IMR-90 (cell line): ENCODE measurements at regions not wholly inside any gene's neighbourhood (a gene's known extent, or its start where the extent isn't known, plus 50 kb on each side); places are given as distances from the start of the nearest gene placed in this dataset.

Experiments used
- ATAC-seq: fragments of 200-7000 bp; cut with Tn5 transposase; 2 replicates; pipeline ENCODE4 v1.9.1; 2020; ENCODE audit warnings: low read depth, mild to moderate bottlenecking, moderate library complexity
- BruUV-seq: library from RNA; stranded (reverse); fragments of 400-500 nt; replicated peaks from 2 replicates; lab custom pipeline; 2021; lab: Mats Ljungman, UMichigan
- CTCF ChIA-PET: fragments of 300-600 bp; formaldehyde crosslinking; extraction: SDS; loops from one replicate; lab custom pipeline; 2021; ENCODE audit warnings: antibody characterized with exemption; lab: Yijun Ruan, JAX
- POLR2A ChIA-PET: fragments of 300-600 bp; sonication (Branson Sonifier 250); formaldehyde crosslinking; loops from one replicate; lab custom pipeline; 2022; ENCODE audit warnings: antibody characterized with exemption; ENCODE audit not compliant: unreplicated experiment; lab: Charles Lee
- DNase-seq: peaks from one replicate; pipeline ENCODE4 v3.0.0; 2013
- H2AFZ ChIP-seq: replicated peaks from 2 replicates; pipeline ENCODE3; 2013; ENCODE audit warnings: low read length, mild to moderate bottlenecking; ENCODE audit not compliant: poor library complexity
- H2AK5ac ChIP-seq: 2 replicates; pipeline ENCODE4 v1.6.1; 2013; ENCODE audit warnings: low read depth, low read length, inconsistent platforms
- H2AK9ac ChIP-seq: replicated peaks from 2 replicates; pipeline ENCODE3; 2013; ENCODE audit warnings: mild to moderate bottlenecking, low read depth, low read length, moderate library complexity; ENCODE audit not compliant: poor library complexity
- H2BK120ac ChIP-seq: 2 replicates; pipeline ENCODE4 v1.6.1; 2013; ENCODE audit warnings: low read depth, low read length, inconsistent platforms
- H2BK15ac ChIP-seq: 3 replicates; pipeline ENCODE4 v1.6.1; 2013; ENCODE audit warnings: low read depth, low read length, inconsistent platforms
- H2BK20ac ChIP-seq: 2 replicates; pipeline ENCODE4 v1.6.1; 2013; ENCODE audit warnings: low read depth, mild to moderate bottlenecking, inconsistent platforms, low read length, moderate library complexity
- H2BK5ac ChIP-seq: 2 replicates; pipeline ENCODE4 v1.6.1; 2013; ENCODE audit warnings: mild to moderate bottlenecking, low read depth, low read length, inconsistent platforms; ENCODE audit not compliant: poor library complexity, severe bottlenecking
- H3K14ac ChIP-seq: replicated peaks from 2 replicates; pipeline ENCODE4 v1.6.1; 2013; ENCODE audit warnings: low read depth, low read length, inconsistent platforms
- H3K18ac ChIP-seq: 2 replicates; pipeline ENCODE4 v1.6.1; 2013; ENCODE audit warnings: low read depth, low read length, control low read depth
- H3K23ac ChIP-seq: 2 replicates; pipeline ENCODE4 v1.6.1; 2013; ENCODE audit warnings: low read depth, low read length, inconsistent platforms
- H3K27ac ChIP-seq: 2 replicates; pipeline ENCODE4 v1.5.1; 2013; ENCODE audit warnings: mild to moderate bottlenecking, control low read depth, low read length; ENCODE audit not compliant: insufficient read depth
- H3K27me3 ChIP-seq: 2 replicates; pipeline ENCODE4 v1.6.1; 2013; ENCODE audit warnings: low read length; ENCODE audit not compliant: control insufficient read depth, insufficient read depth
- H3K36me3 ChIP-seq: 2 replicates; pipeline ENCODE4 v1.6.1; 2013; ENCODE audit warnings: low read length, mixed read lengths; ENCODE audit not compliant: control insufficient read depth, insufficient read depth
- H3K4ac ChIP-seq: 2 replicates; pipeline ENCODE4 v1.6.1; 2013; ENCODE audit warnings: low read depth, low read length, inconsistent platforms
- H3K4me1 ChIP-seq: 2 replicates; pipeline ENCODE4 v1.6.1; 2013; ENCODE audit warnings: low read length, mixed read lengths; ENCODE audit not compliant: control insufficient read depth, insufficient read depth
- H3K4me2 ChIP-seq: 2 replicates; pipeline ENCODE4 v1.6.1; 2013; ENCODE audit warnings: low read depth, mild to moderate bottlenecking, control low read depth, low read length, moderate library complexity
- H3K4me3 ChIP-seq: 2 replicates; pipeline ENCODE4 v1.5.1; 2013; ENCODE audit warnings: low read depth, mild to moderate bottlenecking, control low read depth, low read length, moderate library complexity; ENCODE audit not compliant: insufficient read depth
- H3K56ac ChIP-seq: 2 replicates; pipeline ENCODE4 v1.6.1; 2013; ENCODE audit warnings: low read length, inconsistent platforms; ENCODE audit not compliant: insufficient read depth; ENCODE audit errors: extremely low read depth
- H3K79me1 ChIP-seq, 2 experiments: 2 replicates each; pipeline ENCODE4 v1.6.1; 2013; ENCODE audit warnings: low read length in 2 of 2, inconsistent platforms in 1 of 2, low read depth in 1 of 2
- H3K9ac ChIP-seq: 2 replicates; pipeline ENCODE4 v1.6.1; 2013; ENCODE audit warnings: low read depth, low read length, control low read depth
- H3K9me1 ChIP-seq: 2 replicates; pipeline ENCODE4 v1.6.1; 2013; ENCODE audit warnings: low read length, inconsistent platforms; ENCODE audit not compliant: insufficient read depth
- H3K9me3 ChIP-seq: 2 replicates; pipeline ENCODE4 v1.6.1; 2013; ENCODE audit warnings: low read length; ENCODE audit not compliant: control insufficient read depth, insufficient read depth
- H4K20me1 ChIP-seq: 2 replicates; pipeline ENCODE4 v1.6.1; 2013; ENCODE audit warnings: low read length, inconsistent platforms; ENCODE audit not compliant: insufficient read depth
- H4K5ac ChIP-seq: 2 replicates; pipeline ENCODE4 v1.6.1; 2013; ENCODE audit warnings: mild to moderate bottlenecking, low read depth, low read length, control low read depth
- H4K8ac ChIP-seq, 2 experiments: 2 replicates each; pipeline ENCODE4 v1.6.1; 2013; ENCODE audit warnings: low read depth in 2 of 2, low read length in 2 of 2, control low read depth in 1 of 2, inconsistent platforms in 1 of 2
- H4K91ac ChIP-seq: 2 replicates; pipeline ENCODE4 v1.6.1; 2013; ENCODE audit warnings: low read depth, low read length, inconsistent platforms; ENCODE audit not compliant: insufficient read depth
- BHLHE40 ChIP-seq: fragments of 150-350 bp; IDR thresholded peaks from 2 replicates; pipeline ENCODE4 v1.6.1; 2016; ENCODE audit warnings: mild to moderate bottlenecking, low read depth, low read length
- CEBPB ChIP-seq: IDR thresholded peaks from 2 replicates; pipeline ENCODE4 v1.6.1; 2012; ENCODE audit warnings: low read depth, low read length, improper control_type of control experiment
- CHD1 ChIP-seq: IDR thresholded peaks from 2 replicates; pipeline ENCODE4 v1.6.1; 2012; ENCODE audit warnings: low read depth, low read length, improper control_type of control experiment
- CTCF ChIP-seq: conservative IDR thresholded peaks from 2 replicates; pipeline ENCODE4 v1.5.1; 2012; ENCODE audit warnings: mild to moderate bottlenecking, low read depth, low read length, improper control_type of control experiment
- FOS ChIP-seq: fragments of 150-350 bp; IDR thresholded peaks from 2 replicates; pipeline ENCODE4 v1.6.1; 2016; ENCODE audit warnings: low read depth, low read length
- MAFK ChIP-seq: IDR thresholded peaks from 2 replicates; pipeline ENCODE4 v1.6.1; 2012; ENCODE audit warnings: low read depth, low read length, improper control_type of control experiment
- MAZ ChIP-seq: IDR thresholded peaks from 2 replicates; pipeline ENCODE4 v1.6.1; 2012; ENCODE audit warnings: low read depth, mild to moderate bottlenecking, low read length, improper control_type of control experiment, moderate library complexity, borderline replicate concordance
- MXI1 ChIP-seq: IDR thresholded peaks from 2 replicates; pipeline ENCODE4 v1.6.1; 2012; ENCODE audit warnings: low read depth, mild to moderate bottlenecking, low read length, moderate library complexity, borderline replicate concordance
- NFE2L2 ChIP-seq: fragments of 150-350 bp; IDR thresholded peaks from 2 replicates; pipeline ENCODE4 v1.6.1; 2016; ENCODE audit warnings: low read depth, mild to moderate bottlenecking, low read length
- POLR2A ChIP-seq: IDR thresholded peaks from 2 replicates; pipeline ENCODE4 v1.6.1; 2012; ENCODE audit warnings: mild to moderate bottlenecking, low read depth, low read length
- RAD21 ChIP-seq: IDR thresholded peaks from 2 replicates; pipeline ENCODE4 v1.6.1; 2012; ENCODE audit warnings: low read length, improper control_type of control experiment
- RCOR1 ChIP-seq: IDR thresholded peaks from 2 replicates; pipeline ENCODE4 v1.6.1; 2012; ENCODE audit warnings: mild to moderate bottlenecking, low read length, improper control_type of control experiment; ENCODE audit not compliant: insufficient replicate concordance
- RFX5 ChIP-seq: IDR thresholded peaks from 2 replicates; pipeline ENCODE4 v1.8.0; 2012; ENCODE audit warnings: low read depth, mild to moderate bottlenecking, low read length, moderate library complexity
- SMC3 ChIP-seq: fragments of 150-350 bp; IDR thresholded peaks from 2 replicates; pipeline ENCODE4 v1.6.1; 2016; ENCODE audit warnings: low read depth, mild to moderate bottlenecking, antibody characterized with exemption, low read length, moderate library complexity
- USF2 ChIP-seq: fragments of 150-350 bp; IDR thresholded peaks from 2 replicates; pipeline ENCODE4 v1.6.1; 2017; ENCODE audit warnings: mild to moderate bottlenecking, antibody characterized with exemption, low read length, low read depth
- WGBS, 2 experiments: methylation state at CpG; one replicate each; pipeline versions ENCODE4 v1.1.5 to v1.1.7; 2013; ENCODE audit warnings: missing lambda C conversion rate in 2 of 2; ENCODE audit not compliant: insufficient read length in 1 of 2; ENCODE audit errors: extremely low coverage in 2 of 2; 5-methylcytosine and 5-hydroxymethylcytosine counted together
- dilution Hi-C: fragments of 300-500 bp; cut with HindIII; formaldehyde crosslinking; loops from one replicate; pipeline ENCODE4 v1.14.3; 2018; ENCODE audit warnings: low sequenced_read_pairs; ENCODE audit not compliant: unreplicated experiment
- in situ Hi-C: fragments of 300-500 bp; cut with MboI; formaldehyde crosslinking; loops from 3 replicates; pipeline ENCODE4 v1.14.3; 2019; ENCODE audit warnings: low sequenced_read_pairs, inconsistent platforms, mixed read lengths
- intact Hi-C: fragments of 100-400 bp; cut with micrococcal nuclease; formaldehyde crosslinking; loops from 2 replicates; pipeline ENCODE4 v1.10.0; 2022
- TF ChIP-seq, protein P1 (sequence below): fragments of 150-350 bp; IDR thresholded peaks from 2 replicates; pipeline ENCODE4 v1.6.1; 2016; ENCODE audit warnings: low read depth, mild to moderate bottlenecking, low read length, moderate library complexity, borderline replicate concordance

GRCh38 chr11:130819625-130820024, 96.7 kb downstream of the SNX19 start:
- Histone ChIP-seq H2BK5ac (no peak overlapping the region), H3K4me2 (no peak overlapping the region), H3K56ac (no peak overlapping the region), H3K27ac (no peak overlapping the region), H2BK20ac (no peak overlapping the region), H3K14ac (no peak overlapping the region), H3K36me3 (no peaks in the 10 kb centered on the region), H2AK9ac (no peak overlapping the region), H3K23ac (no peak overlapping the region), H2AK5ac (no peak overlapping the region), H3K79me1 (no peaks in the 10 kb centered on the region), H2BK15ac (no peak overlapping the region), H4K20me1 (no peaks in the 10 kb centered on the region), H3K4me3 (no peak overlapping the region), H4K91ac (no peak overlapping the region), H3K9me1 (no peaks in the 10 kb centered on the region), H2AFZ (no peak overlapping the region), H4K8ac (no peak overlapping the region), H3K4me1 (no peaks in the 10 kb centered on the region; the same call in 1 of the 2 replicates), H3K4ac (no peak overlapping the region), H3K9ac (no peak overlapping the region), H2BK120ac (no peak overlapping the region), H4K5ac (no peak overlapping the region), H3K9me3 (no peaks in the 10 kb centered on the region), H3K27me3 (peaks cover 34% of the 10 kb centered on the region), H3K18ac (no peak overlapping the region)
- DNase-seq (no peak), ATAC-seq (no peak)
- no TSS peak for BruUV-seq
- no CpG with 5 or more reads among the region's 6 CpGs for WGBS, 2 experiments
- dilution Hi-C loops: no loop called here
- no peak for TF ChIP-seq MAFK
- no peak for TF ChIP-seq RCOR1
- TF ChIP-seq RAD21: no peak
- no peak for TF ChIP-seq BHLHE40
- TF ChIP-seq CHD1: no peak
- no peak for TF ChIP-seq RFX5
- no peak for TF ChIP-seq SMC3
- no peak for TF ChIP-seq POLR2A
- TF ChIP-seq, protein P1, sequence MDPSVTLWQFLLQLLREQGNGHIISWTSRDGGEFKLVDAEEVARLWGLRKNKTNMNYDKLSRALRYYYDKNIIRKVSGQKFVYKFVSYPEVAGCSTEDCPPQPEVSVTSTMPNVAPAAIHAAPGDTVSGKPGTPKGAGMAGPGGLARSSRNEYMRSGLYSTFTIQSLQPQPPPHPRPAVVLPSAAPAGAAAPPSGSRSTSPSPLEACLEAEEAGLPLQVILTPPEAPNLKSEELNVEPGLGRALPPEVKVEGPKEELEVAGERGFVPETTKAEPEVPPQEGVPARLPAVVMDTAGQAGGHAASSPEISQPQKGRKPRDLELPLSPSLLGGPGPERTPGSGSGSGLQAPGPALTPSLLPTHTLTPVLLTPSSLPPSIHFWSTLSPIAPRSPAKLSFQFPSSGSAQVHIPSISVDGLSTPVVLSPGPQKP: no peak
- no peak for TF ChIP-seq FOS
- no peak for TF ChIP-seq CTCF
- no peak for TF ChIP-seq CEBPB
- no peak for TF ChIP-seq NFE2L2
- no peak for TF ChIP-seq USF2
- TF ChIP-seq MAZ: no peak
- TF ChIP-seq MXI1: no peak
- CTCF ChIA-PET: no interaction called here
- POLR2A ChIA-PET: no interaction called here
- in situ Hi-C loops: no loop called here
- intact Hi-C loops: no loop called here
